Adrenal gland (tissue), 9 donors: ENCODE measurements at regions not wholly inside any gene's neighbourhood (a gene's known extent, or its start where the extent isn't known, plus 50 kb on each side); places are given as distances from the start of the nearest gene placed in this dataset.

Experiments
- DNase-seq, 7 donors: peaks; one replicate each; pipeline ENCODE4 v3.0.0-alpha.2; 2019 to 2020
- H3K27ac ChIP-seq, 5 donors: fragments of 200-600 bp; sonication (generic) in 4 of 5; 1 replicate in 3 of 5; 2 replicates in 2 of 5; pipeline versions ENCODE4 v1.5.1 to v1.8.0; 2016 to 2020; ENCODE audit warnings: mild to moderate bottlenecking in 1 of 5
- H3K27me3 ChIP-seq: fragments of 200-600 bp; 2 replicates; pipeline ENCODE4 v1.8.0; 2021
- H3K36me3 ChIP-seq, 2 donors: fragments of 200-600 bp; replicated peaks in 1 of 2; 1 replicate in 1 of 2; 2 replicates in 1 of 2; pipeline versions ENCODE4 v1.5.1 to v1.8.0; 2018 to 2022
- H3K4me1 ChIP-seq, 2 donors: fragments of 200-600 bp; replicated peaks in 1 of 2; 1 replicate in 1 of 2; 2 replicates in 1 of 2; pipeline versions ENCODE4 v1.5.1 to v1.8.0; 2018 to 2021
- H3K4me3 ChIP-seq, 4 donors: fragments of 200-600 bp; sonication (generic) in 3 of 4; one replicate each; pipeline ENCODE4 v1.5.1; 2016 to 2018
- H3K9me3 ChIP-seq, 3 donors: fragments of 200-600 bp; sonication (generic) in 1 of 3; replicated peaks in 1 of 3; 1 replicate in 2 of 3; 2 replicates in 1 of 3; pipeline versions ENCODE4 v1.5.1 to v1.8.0; 2016 to 2021
- POLR2A ChIP-seq, 2 donors: fragments of 450-650 bp; IDR thresholded peaks; one replicate each; pipeline ENCODE4 v1.6.1; 2017; ENCODE audit warnings: antibody characterized with exemption in 2 of 2, mild to moderate bottlenecking in 2 of 2, moderate library complexity in 1 of 2
- WGBS, 4 donors: extraction: QIAGEN DNeasy Blood & Tissue Kit in 2 of 4; methylation state at CpG; one replicate each; pipeline versions ENCODE4 v1.1.5 to v1.1.7; 2013 to 2017; 5-methylcytosine and 5-hydroxymethylcytosine counted together
- intact Hi-C, 2 donors: fragments of 100-400 bp; cut with DNase I; formaldehyde crosslinking; loops; one replicate each; pipeline versions ENCODE4 v1.14.1 to v1.15.0; 2022 to 2023
- TF ChIP-seq, protein P1 (sequence below), 6 experiments: fragments of 450-650 bp in 4 of 6; fragments of 200-600 bp in 2 of 6; sonication (generic) in 1 of 6; IDR thresholded peaks; 1 replicate in 5 of 6; 2 replicates in 1 of 6; pipeline versions ENCODE4 v1.5.1 to v1.8.0; 2016 to 2021; ENCODE audit warnings: antibody characterized with exemption in 6 of 6, mild to moderate bottlenecking in 2 of 6, moderate library complexity in 1 of 6
- donor health status: healthy with polysubstance abuse.
- donor health status: Bipolar disorder and iron deficiency.
- donor health status: DM: yes; HTN: yes; CAD: no.
- donor health status: DM: no; HTN: no; CAD: no.
- donor health status: DM: no; HTN: no; CAD: no.

DNA sequence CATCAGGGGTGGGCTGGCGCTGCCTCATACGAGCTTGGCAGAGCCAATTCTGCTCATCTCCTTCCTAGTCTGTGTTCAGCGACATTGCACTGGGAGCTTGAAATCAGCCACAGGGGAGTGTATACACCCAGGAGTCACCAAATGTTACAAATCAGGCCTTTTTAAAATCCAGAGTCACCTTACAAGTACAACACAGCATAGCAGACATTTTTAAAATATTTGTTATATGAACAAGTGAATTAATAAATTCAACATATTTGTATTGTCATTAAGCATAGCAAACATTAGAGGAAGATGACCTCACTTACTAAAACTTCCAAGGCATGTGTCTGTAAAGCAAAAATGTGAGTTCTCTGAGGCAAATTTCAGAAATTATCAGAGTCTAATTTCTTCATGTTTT, 210.0 kb downstream of the HLX start:
- Histone ChIP-seq H3K4me3 (no peak overlapping the region), H3K9me3 (no peaks in the 10 kb centered on the region), H3K27ac (no peak overlapping the region), H3K4me1 (no peaks in the 10 kb centered on the region), H3K27me3 (no peaks in the 10 kb centered on the region), H3K36me3 (no peaks in the 10 kb centered on the region)
- TF ChIP-seq, protein P1, sequence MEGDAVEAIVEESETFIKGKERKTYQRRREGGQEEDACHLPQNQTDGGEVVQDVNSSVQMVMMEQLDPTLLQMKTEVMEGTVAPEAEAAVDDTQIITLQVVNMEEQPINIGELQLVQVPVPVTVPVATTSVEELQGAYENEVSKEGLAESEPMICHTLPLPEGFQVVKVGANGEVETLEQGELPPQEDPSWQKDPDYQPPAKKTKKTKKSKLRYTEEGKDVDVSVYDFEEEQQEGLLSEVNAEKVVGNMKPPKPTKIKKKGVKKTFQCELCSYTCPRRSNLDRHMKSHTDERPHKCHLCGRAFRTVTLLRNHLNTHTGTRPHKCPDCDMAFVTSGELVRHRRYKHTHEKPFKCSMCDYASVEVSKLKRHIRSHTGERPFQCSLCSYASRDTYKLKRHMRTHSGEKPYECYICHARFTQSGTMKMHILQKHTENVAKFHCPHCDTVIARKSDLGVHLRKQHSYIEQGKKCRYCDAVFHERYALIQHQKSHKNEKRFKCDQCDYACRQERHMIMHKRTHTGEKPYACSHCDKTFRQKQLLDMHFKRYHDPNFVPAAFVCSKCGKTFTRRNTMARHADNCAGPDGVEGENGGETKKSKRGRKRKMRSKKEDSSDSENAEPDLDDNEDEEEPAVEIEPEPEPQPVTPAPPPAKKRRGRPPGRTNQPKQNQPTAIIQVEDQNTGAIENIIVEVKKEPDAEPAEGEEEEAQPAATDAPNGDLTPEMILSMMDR (IDR thresholded peaks at IDR 0.05) = no peak
- no peak for TF ChIP-seq POLR2A (IDR thresholded peaks at IDR 0.05)
- intact Hi-C loops = no loop called here
- no peak for DNase-seq
- WGBS, 4 donors = 78 to 88% (median 85%) methylated on average over 3 of the region's 3 CpGs

DNA sequence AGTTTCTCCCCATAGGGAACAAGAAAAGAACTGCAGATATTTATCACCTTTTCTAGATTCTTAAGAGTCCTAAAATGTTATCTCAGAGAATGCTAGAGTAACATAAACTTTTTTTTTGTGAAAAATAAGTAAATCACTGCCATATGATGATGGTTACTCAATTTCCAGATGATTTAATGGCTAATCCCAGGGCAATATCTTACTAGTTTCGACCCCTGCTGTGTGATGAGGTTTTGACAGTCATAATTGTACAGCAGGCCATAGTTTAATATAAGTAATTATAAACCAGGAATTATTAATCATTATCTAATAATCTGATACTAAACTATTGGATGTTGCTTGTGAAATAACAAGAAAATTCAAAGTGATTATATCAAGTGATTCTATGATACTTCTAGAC, 210.6 kb downstream of the HLX start:
- intact Hi-C loops = no loop called here
- 40 to 50% (median 45%) methylated on average over 1 of the region's 1 CpG for WGBS, 4 donors

DNA sequence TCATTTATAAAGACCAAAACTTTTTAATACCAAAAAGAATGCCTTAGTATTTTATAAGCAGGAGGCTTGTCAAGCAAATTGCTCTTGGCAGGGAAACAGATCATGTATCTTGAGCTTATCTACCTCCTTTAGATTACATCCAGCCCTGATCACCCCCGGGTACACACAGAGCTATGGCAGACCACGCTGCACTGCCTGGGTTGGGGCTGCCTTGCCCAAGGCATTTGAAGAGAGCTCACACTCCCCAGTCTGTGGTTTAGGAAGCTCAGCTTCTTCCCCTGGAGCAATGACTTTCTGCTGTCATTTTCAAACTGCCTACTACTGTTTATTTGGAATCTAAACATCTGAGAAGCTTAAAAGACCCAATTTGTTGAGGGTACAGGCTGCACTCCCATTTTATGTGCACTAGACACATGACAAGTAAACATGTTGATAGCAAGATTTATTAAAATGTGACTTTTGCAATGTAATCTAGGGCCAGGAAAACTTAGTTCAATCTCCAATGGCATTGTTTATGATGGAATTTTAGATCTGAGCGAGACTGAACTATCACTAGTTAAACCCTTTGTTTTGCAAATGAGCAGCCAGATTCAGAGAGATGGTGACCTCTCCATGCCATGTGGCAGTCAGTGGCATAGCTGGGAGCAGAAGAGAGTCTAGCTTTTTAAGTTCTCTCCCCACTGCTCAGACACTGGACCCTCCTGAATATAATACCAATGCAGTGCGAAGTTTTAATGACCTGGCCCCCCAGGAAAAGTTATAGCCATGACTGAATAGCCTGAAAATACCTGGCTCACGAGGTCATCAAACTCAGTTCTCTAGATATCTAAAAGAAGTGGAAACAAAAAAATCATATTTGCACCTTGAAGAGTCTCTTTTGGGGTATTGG, 214.9 kb downstream of the HLX start:
- no peak overlapping the region for H3K4me3 ChIP-seq
- intact Hi-C loops = no loop called here
- H3K4me1 ChIP-seq = no peaks in the 10 kb centered on the region
- no peak overlapping the region for H3K27ac ChIP-seq
- DNase-seq = no peak
- no peaks in the 10 kb centered on the region for H3K36me3 ChIP-seq
- no peaks in the 10 kb centered on the region for H3K9me3 ChIP-seq
- no peaks in the 10 kb centered on the region for H3K27me3 ChIP-seq
- TF ChIP-seq, protein P1 (IDR thresholded peaks at IDR 0.05) = no peak
- TF ChIP-seq POLR2A (IDR thresholded peaks at IDR 0.05) = no peak
- 46 to 54% (median 52%) methylated on average over 5 of the region's 5 CpGs for WGBS, 4 donors

More for the DNA sequence above, 210.6 kb downstream of the HLX start:
- no peak for DNase-seq
- TF ChIP-seq POLR2A (IDR thresholded peaks at IDR 0.05) = no peak
- TF ChIP-seq, protein P1 (IDR thresholded peaks at IDR 0.05) = no peak
- no peak overlapping the region for H3K4me3 ChIP-seq
- H3K4me1 ChIP-seq = no peaks in the 10 kb centered on the region
- no peaks in the 10 kb centered on the region for H3K36me3 ChIP-seq
- H3K27me3 ChIP-seq = no peaks in the 10 kb centered on the region
- no peaks in the 10 kb centered on the region for H3K9me3 ChIP-seq
- H3K27ac ChIP-seq = no peak overlapping the region

DNA sequence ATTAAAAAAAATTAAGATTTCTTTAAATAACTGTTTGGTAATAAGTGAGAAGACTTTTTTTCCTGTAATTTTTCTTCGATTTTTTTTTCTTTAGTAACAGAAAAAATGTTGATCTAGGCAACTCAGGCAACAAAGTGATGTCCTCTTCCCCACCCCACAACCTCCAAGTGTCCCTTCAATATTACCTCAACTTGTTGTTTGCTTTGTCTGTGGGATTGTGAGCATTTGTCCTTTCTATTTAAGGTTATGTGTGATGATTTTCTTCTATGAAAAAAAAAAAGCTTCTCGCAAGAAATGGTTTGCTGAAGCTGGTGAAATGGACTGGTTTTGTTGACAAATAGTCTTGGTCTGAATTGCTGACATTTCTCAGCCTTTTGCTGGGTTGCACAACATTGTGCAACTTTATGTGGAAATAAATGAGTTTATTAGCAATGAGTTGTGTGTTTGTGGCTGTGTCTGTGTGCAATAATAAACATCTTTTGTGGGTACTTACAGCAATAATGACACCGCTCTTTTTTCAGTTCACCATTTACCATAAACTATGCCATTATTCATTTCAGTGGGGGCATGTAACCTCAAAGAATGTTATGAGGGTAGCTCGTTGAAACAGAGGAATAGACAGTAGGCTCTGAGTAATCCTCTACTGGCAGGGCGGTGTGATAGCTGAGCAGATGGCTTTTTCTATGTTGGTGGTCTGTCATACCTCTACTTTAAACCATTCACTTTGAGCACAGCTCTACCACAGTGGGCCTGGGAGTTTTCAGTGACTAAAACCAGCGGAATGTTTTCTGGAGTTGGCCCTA, 218.4 kb downstream of the HLX start:
- H3K27ac ChIP-seq = peak overlapping the region in 3 of 5 donors; percentile 7 to 83 (median 11)
- H3K9me3 ChIP-seq = no peaks in the 10 kb centered on the region
- no peak overlapping the region for H3K4me3 ChIP-seq
- no peak for TF ChIP-seq POLR2A (IDR thresholded peaks at IDR 0.05)
- TF ChIP-seq, protein P1 (IDR thresholded peaks at IDR 0.05) = no peak
- 57 to 65% (median 60%) methylated on average over 5 to 6 of the region's 6 CpGs for WGBS, 4 donors
- intact Hi-C loops = no loop called here
- peaks cover 0 to 10% of the 10 kb centered on the region in 2 donors for H3K4me1 ChIP-seq
- peak in 3 of 7 donors; percentile 23 to 37 (median 29) for DNase-seq
- no peaks in the 10 kb centered on the region for H3K27me3 ChIP-seq
- H3K36me3 ChIP-seq = no peaks in the 10 kb centered on the region
